Activated CD4-positive, alpha-beta memory T cell treated with anti-CD3 and anti-CD28 coated beads for 36 hours (primary cell): ENCODE measurements at regions not wholly inside any gene's neighbourhood (a gene's known extent, or its start where the extent isn't known, plus 50 kb on each side); places are given as distances from the start of the nearest gene placed in this dataset.

Experiments
- CTCF ChIA-PET: fragments of 350-600 bp; sonication (Branson Sonifier 250); formaldehyde crosslinking; loops from one replicate; lab custom pipeline; 2021; ENCODE audit warnings: antibody characterized with exemption, inconsistent platforms; lab: Charles Lee
- POLR2A ChIA-PET: fragments of 350-600 bp; sonication (Branson Sonifier 250); formaldehyde crosslinking; loops from one replicate; lab custom pipeline; 2021; ENCODE audit warnings: antibody characterized with exemption; lab: Charles Lee
- DNase-seq: peaks from one replicate; pipeline ENCODE4 v3.0.0-alpha.2; 2020
- H3K27ac Mint-ChIP-seq: one replicate; pipeline ENCODE4 v1.8.0; 2021; ENCODE audit warnings: mixed read lengths
- H3K27me3 Mint-ChIP-seq: one replicate; pipeline ENCODE4 v1.8.0; 2021; ENCODE audit warnings: mixed read lengths
- H3K36me3 Mint-ChIP-seq: one replicate; pipeline ENCODE4 v1.8.0; 2021; ENCODE audit warnings: mixed read lengths
- H3K4me1 Mint-ChIP-seq: one replicate; pipeline ENCODE4 v1.8.0; 2021; ENCODE audit warnings: low read depth, mixed read lengths
- H3K4me3 Mint-ChIP-seq: one replicate; pipeline ENCODE4 v1.8.0; 2021; ENCODE audit warnings: mild to moderate bottlenecking, mixed read lengths
- H3K9me3 Mint-ChIP-seq: one replicate; pipeline ENCODE4 v1.8.0; 2021; ENCODE audit warnings: mixed read lengths
- intact Hi-C: fragments of 100-400 bp; cut with micrococcal nuclease; formaldehyde crosslinking; loops from one replicate; pipeline ENCODE4 v1.15.1; 2023

DNA sequence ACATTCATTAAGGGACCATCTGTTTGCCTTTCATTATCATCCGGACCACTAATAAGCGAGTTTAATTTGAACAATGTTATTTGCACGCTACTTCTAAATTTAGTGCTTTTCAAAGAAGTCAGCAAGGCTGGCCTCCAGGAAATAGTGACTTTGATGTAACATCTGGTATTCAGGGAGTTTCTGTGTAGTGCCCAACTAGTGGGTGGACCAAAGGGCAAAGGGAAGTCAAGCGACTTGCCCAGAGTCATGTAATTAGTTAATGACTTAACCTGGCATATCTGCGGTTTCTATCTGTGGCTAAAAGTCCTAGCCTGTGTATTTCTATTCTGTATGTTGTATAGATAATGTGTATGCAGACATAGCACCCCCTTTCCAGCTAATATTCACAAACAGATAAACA, 56.3 kb upstream of the LCORL start:
- no peak for DNase-seq
- intact Hi-C loops: no loop called here
- ChIA-PET POLR2A (no interaction called here), CTCF (no interaction called here)
- Mint-ChIP-seq H3K36me3 (no peaks in the 10 kb centered on the region), H3K27ac (no peak overlapping the region), H3K9me3 (peaks cover 7% of the 10 kb centered on the region), H3K27me3 (peaks cover 15% of the 10 kb centered on the region), H3K4me1 (peaks cover 3% of the 10 kb centered on the region), H3K4me3 (no peak overlapping the region)

DNA sequence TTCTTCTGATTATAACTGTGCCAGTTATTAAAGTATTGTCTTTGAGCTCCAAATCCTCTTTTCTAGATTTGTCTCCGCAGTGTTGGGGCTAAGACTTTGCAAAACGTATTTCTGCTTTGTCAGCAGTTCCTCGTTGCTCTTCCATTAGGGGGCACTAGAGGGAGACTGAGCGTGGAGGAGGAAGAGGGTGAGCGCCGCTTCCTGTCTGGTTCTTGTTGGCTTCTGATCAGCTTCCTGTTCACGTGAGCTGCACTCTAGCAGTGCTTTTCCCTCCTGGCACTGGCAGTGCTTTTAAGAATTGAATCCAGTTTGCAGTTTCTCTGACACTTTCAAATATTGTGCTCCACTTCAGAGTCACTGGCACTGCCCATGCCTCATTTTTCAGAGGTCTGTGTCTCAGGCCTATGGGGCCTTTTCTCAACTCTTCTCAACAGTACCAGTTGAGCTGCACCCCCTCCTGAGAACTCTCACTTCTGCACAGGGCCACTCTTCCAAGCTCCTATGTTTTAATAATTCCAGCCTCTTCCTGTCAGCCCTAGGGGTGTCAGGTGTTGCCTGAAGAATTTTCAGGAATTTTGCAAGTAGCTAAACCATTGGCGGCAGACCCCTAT, 54.4 kb upstream of the LCORL start:
- H3K4me1 Mint-ChIP-seq: peaks cover 3% of the 10 kb centered on the region
- no peak overlapping the region for H3K27ac Mint-ChIP-seq
- ChIA-PET CTCF (interaction anchor here (0.6 kb wide), 1 partner anchor 22 kb away, joined by 3 read pairs; no protein-coding TSS in a partner anchor), POLR2A (no interaction called here)
- H3K4me3 Mint-ChIP-seq: no peak overlapping the region
- intact Hi-C loops: no loop called here
- DNase-seq: peak; percentile 42
- no peaks in the 10 kb centered on the region for H3K36me3 Mint-ChIP-seq
- H3K27me3 Mint-ChIP-seq: peaks cover 25% of the 10 kb centered on the region
- H3K9me3 Mint-ChIP-seq: peaks cover 7% of the 10 kb centered on the region

DNA sequence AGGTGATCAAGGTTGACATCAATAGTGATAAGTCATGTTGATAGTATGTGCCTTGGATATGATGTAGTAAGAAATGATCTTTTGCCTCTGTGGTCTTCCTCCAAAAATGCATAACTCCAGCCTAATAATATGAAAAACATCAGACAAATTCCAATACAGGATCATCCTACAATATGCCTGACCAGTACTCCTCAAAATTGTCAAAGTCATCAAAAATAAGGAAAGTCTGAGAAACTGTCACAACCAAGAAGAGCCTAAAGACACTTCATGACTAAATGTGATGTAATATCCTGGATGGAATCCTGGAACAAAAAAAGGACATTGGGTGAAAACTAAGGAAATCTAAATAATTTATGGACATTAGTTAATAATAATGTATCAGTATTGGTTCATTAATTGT, 50.3 kb upstream of the LCORL start:
- DNase-seq: no peak
- ChIA-PET POLR2A (no interaction called here), CTCF (no interaction called here)
- Mint-ChIP-seq H3K9me3 (peaks cover 7% of the 10 kb centered on the region), H3K36me3 (no peaks in the 10 kb centered on the region), H3K27ac (no peak overlapping the region), H3K4me1 (peaks cover 3% of the 10 kb centered on the region), H3K27me3 (peaks cover 32% of the 10 kb centered on the region), H3K4me3 (no peak overlapping the region)
- intact Hi-C loops: no loop called here
